ENCODE measurements at regions not wholly inside any gene's neighbourhood (a gene's known extent, or its start where the extent isn't known, plus 50 kb on each side); places are given as distances from the start of the nearest gene placed in this dataset.

GRCh38 chrY:19077698-19078113 is 304.2 kb upstream of the HSFY2 start:
- Mint-ChIP-seq H3K27ac (no peak overlapping the region), H3K4me3 (peak overlapping the region in 1 of 3 donors; percentile 84), H3K27me3 (peaks cover 0 to 4% of the 10 kb centered on the region in 2 donors), H3K9me3 (no peaks in the 10 kb centered on the region), H3K4me1 (peaks cover 0 to 9% (median 0%) of the 10 kb centered on the region in 3 donors), H3K36me3 (no peaks in the 10 kb centered on the region)
- H3K9me3 ChIP-seq = no peaks in the 10 kb centered on the region
- H3K36me3 ChIP-seq (ENCODE audit: control insufficient read depth in 2 of 2, extremely low read depth in 1 of 2, insufficient read depth in 1 of 2, low read length in 1 of 2) = no peaks in the 10 kb centered on the region
- H3K4me1 ChIP-seq (ENCODE audit: control insufficient read depth in 1 of 2, extremely low read depth in 1 of 2, insufficient read depth in 2 of 2, low read length in 2 of 2) = no peaks in the 10 kb centered on the region
- peak overlapping the region in 1 of 2 donors; percentile 51 for H3K4me3 ChIP-seq (ENCODE audit: control insufficient read depth in 1 of 2, extremely low read depth in 1 of 2, low read length in 1 of 2)
- DNase-seq = peak in 7 of 35 experiments; percentile 2 to 24 (median 19)
- POLR2A ChIA-PET = no interaction called here
- H3K27ac ChIP-seq (ENCODE audit: low read length) = no peak overlapping the region
- H3K27me3 ChIP-seq (replicated peaks in 1 of 2; ENCODE audit: control insufficient read depth in 2 of 2, extremely low read depth in 1 of 2, insufficient read depth in 2 of 2, low read length in 1 of 2) = peaks cover 0 to 14% of the 10 kb centered on the region in 2 experiments
- CTCF ChIA-PET = no interaction called here
- WGBS (ENCODE audit: insufficient coverage) = 22% methylated on average over 28 of the region's 37 CpGs
- peak in 2 of 4 experiments; percentile 18 to 50 for ATAC-seq (replicated peaks in 1 of 4)

GRCh38 chrY:19076846-19077697 is 303.5 kb upstream of the HSFY2 start:
- no peak overlapping the region for H3K27ac ChIP-seq (ENCODE audit: low read length)
- 9% methylated on average over 41 of the region's 69 CpGs for WGBS (ENCODE audit: insufficient coverage)
- no peak overlapping the region for H3K27ac Mint-ChIP-seq

GRCh38 chrY:19075471-19076253 is 302.1 kb upstream of the HSFY2 start:
- H3K9me3 Mint-ChIP-seq = no peaks in the 10 kb centered on the region
- Histone ChIP-seq H3K36me3 (ENCODE audit: control insufficient read depth in 2 of 2, extremely low read depth in 1 of 2, insufficient read depth in 1 of 2, low read length in 1 of 2) (no peaks in the 10 kb centered on the region), H3K27me3 (replicated peaks in 1 of 2; ENCODE audit: control insufficient read depth in 2 of 2, extremely low read depth in 1 of 2, insufficient read depth in 2 of 2, low read length in 1 of 2) (peaks cover 0 to 14% of the 10 kb centered on the region in 2 experiments), H3K27ac (ENCODE audit: low read length) (no peak overlapping the region), H3K4me3 (ENCODE audit: control insufficient read depth in 1 of 2, extremely low read depth in 1 of 2, low read length in 1 of 2) (peak overlapping the region in 1 of 2 donors; percentile 51), H3K9me3 (no peaks in the 10 kb centered on the region), H3K4me1 (ENCODE audit: control insufficient read depth in 1 of 2, extremely low read depth in 1 of 2, insufficient read depth in 2 of 2, low read length in 2 of 2) (no peaks in the 10 kb centered on the region)
- H3K27ac Mint-ChIP-seq = no peak overlapping the region
- no peaks in the 10 kb centered on the region for H3K36me3 Mint-ChIP-seq
- CTCF ChIA-PET = interaction anchor here in 1 of 2 donors (0.7 kb wide), 1 partner anchor 187 kb away, joined by 3 read pairs; no protein-coding TSS in a partner anchor
- H3K4me1 Mint-ChIP-seq = peaks cover 0 to 9% (median 0%) of the 10 kb centered on the region in 3 donors
- peak in 5 of 35 experiments; percentile 1 to 25 (median 7) for DNase-seq
- peak overlapping the region in 1 of 3 donors; percentile 75 for H3K4me3 Mint-ChIP-seq
- ATAC-seq (replicated peaks in 1 of 4) = peak in 1 of 4 experiments; percentile 48
- H3K27me3 Mint-ChIP-seq = peaks cover 0 to 4% of the 10 kb centered on the region in 2 donors
- WGBS (ENCODE audit: insufficient coverage) = 14% methylated on average over 6 of the region's 28 CpGs
- POLR2A ChIA-PET = no interaction called here

More at GRCh38 chrY:19076846-19077697, 303.5 kb upstream of the HSFY2 start:
- Mint-ChIP-seq H3K4me1 (peaks cover 0 to 9% (median 0%) of the 10 kb centered on the region in 3 donors), H3K9me3 (no peaks in the 10 kb centered on the region), H3K36me3 (no peaks in the 10 kb centered on the region), H3K27me3 (peaks cover 0 to 4% of the 10 kb centered on the region in 2 donors), H3K4me3 (peak overlapping the region in 1 of 3 donors; percentile 84)
- Histone ChIP-seq H3K36me3 (ENCODE audit: control insufficient read depth in 2 of 2, extremely low read depth in 1 of 2, insufficient read depth in 1 of 2, low read length in 1 of 2) (no peaks in the 10 kb centered on the region), H3K27me3 (replicated peaks in 1 of 2; ENCODE audit: control insufficient read depth in 2 of 2, extremely low read depth in 1 of 2, insufficient read depth in 2 of 2, low read length in 1 of 2) (peaks cover 0 to 14% of the 10 kb centered on the region in 2 experiments), H3K4me1 (ENCODE audit: control insufficient read depth in 1 of 2, extremely low read depth in 1 of 2, insufficient read depth in 2 of 2, low read length in 2 of 2) (no peaks in the 10 kb centered on the region), H3K9me3 (no peaks in the 10 kb centered on the region), H3K4me3 (ENCODE audit: control insufficient read depth in 1 of 2, extremely low read depth in 1 of 2, low read length in 1 of 2) (peak overlapping the region in 1 of 2 donors; percentile 51)
- ChIA-PET CTCF (no interaction called here), POLR2A (no interaction called here)
- ATAC-seq (replicated peaks in 1 of 4) = peak in 2 of 4 experiments; percentile 71 to 73
- DNase-seq = peak in 17 of 35 experiments; percentile 3 to 55 (median 29)

GRCh38 chrY:19067435-19067834 is 293.9 kb upstream of the HSFY2 start:
- CTCF ChIA-PET = no interaction called here
- Histone ChIP-seq H3K9me3 (no peaks in the 10 kb centered on the region), H3K4me1 (ENCODE audit: control insufficient read depth in 1 of 2, extremely low read depth in 1 of 2, insufficient read depth in 2 of 2, low read length in 2 of 2) (no peaks in the 10 kb centered on the region), H3K4me3 (ENCODE audit: control insufficient read depth in 1 of 2, extremely low read depth in 1 of 2, low read length in 1 of 2) (no peak overlapping the region), H3K36me3 (ENCODE audit: control insufficient read depth in 2 of 2, extremely low read depth in 1 of 2, insufficient read depth in 1 of 2, low read length in 1 of 2) (no peaks in the 10 kb centered on the region), H3K27me3 (replicated peaks in 1 of 2; ENCODE audit: control insufficient read depth in 2 of 2, extremely low read depth in 1 of 2, insufficient read depth in 2 of 2, low read length in 1 of 2) (no peaks in the 10 kb centered on the region), H3K27ac (ENCODE audit: low read length) (no peak overlapping the region)
- no peaks in the 10 kb centered on the region for H3K27me3 Mint-ChIP-seq
- H3K27ac Mint-ChIP-seq = no peak overlapping the region
- no peaks in the 10 kb centered on the region for H3K9me3 Mint-ChIP-seq
- no peak overlapping the region for H3K4me3 Mint-ChIP-seq
- ATAC-seq (replicated peaks in 1 of 4) (no peak), DNase-seq (no peak)
- H3K36me3 Mint-ChIP-seq = no peaks in the 10 kb centered on the region
- POLR2A ChIA-PET = no interaction called here
- no peaks in the 10 kb centered on the region for H3K4me1 Mint-ChIP-seq

- DNase-seq (no peak), ATAC-seq (replicated peaks in 1 of 4) (no peak)
- no peak overlapping the region for H3K4me3 ChIP-seq (ENCODE audit: control insufficient read depth in 1 of 2, extremely low read depth in 1 of 2, low read length in 1 of 2)
- Mint-ChIP-seq H3K27me3 (no peaks in the 10 kb centered on the region), H3K9me3 (no peaks in the 10 kb centered on the region), H3K4me1 (no peaks in the 10 kb centered on the region), H3K4me3 (no peak overlapping the region), H3K36me3 (no peaks in the 10 kb centered on the region), H3K27ac (no peak overlapping the region)
- H3K4me1 ChIP-seq (ENCODE audit: control insufficient read depth in 1 of 2, extremely low read depth in 1 of 2, insufficient read depth in 2 of 2, low read length in 2 of 2) = no peaks in the 10 kb centered on the region
- ChIA-PET CTCF (no interaction called here), POLR2A (no interaction called here)
- no peaks in the 10 kb centered on the region for H3K9me3 ChIP-seq
- no peaks in the 10 kb centered on the region for H3K36me3 ChIP-seq (ENCODE audit: control insufficient read depth in 2 of 2, extremely low read depth in 1 of 2, insufficient read depth in 1 of 2, low read length in 1 of 2)
- H3K27ac ChIP-seq (ENCODE audit: low read length) = no peak overlapping the region
- WGBS (ENCODE audit: insufficient coverage) = 100% methylated on average over 1 of the region's 9 CpGs
- no peaks in the 10 kb centered on the region for H3K27me3 ChIP-seq (replicated peaks in 1 of 2; ENCODE audit: control insufficient read depth in 2 of 2, extremely low read depth in 1 of 2, insufficient read depth in 2 of 2, low read length in 1 of 2)
These were observed 293.1 kb upstream of the HSFY2 start for GRCh38 chrY:19066447-19067190.

- Mint-ChIP-seq H3K27me3 (no peaks in the 10 kb centered on the region), H3K27ac (no peak overlapping the region), H3K36me3 (no peaks in the 10 kb centered on the region), H3K4me1 (no peaks in the 10 kb centered on the region), H3K9me3 (no peaks in the 10 kb centered on the region), H3K4me3 (no peak overlapping the region)
- Histone ChIP-seq H3K27me3 (replicated peaks in 1 of 2; ENCODE audit: control insufficient read depth in 2 of 2, extremely low read depth in 1 of 2, insufficient read depth in 2 of 2, low read length in 1 of 2) (no peaks in the 10 kb centered on the region), H3K36me3 (ENCODE audit: control insufficient read depth in 2 of 2, extremely low read depth in 1 of 2, insufficient read depth in 1 of 2, low read length in 1 of 2) (no peaks in the 10 kb centered on the region), H3K4me1 (ENCODE audit: control insufficient read depth in 1 of 2, extremely low read depth in 1 of 2, insufficient read depth in 2 of 2, low read length in 2 of 2) (no peaks in the 10 kb centered on the region), H3K4me3 (ENCODE audit: control insufficient read depth in 1 of 2, extremely low read depth in 1 of 2, low read length in 1 of 2) (no peak overlapping the region), H3K9me3 (no peaks in the 10 kb centered on the region), H3K27ac (ENCODE audit: low read length) (no peak overlapping the region)
- DNase-seq (no peak), ATAC-seq (replicated peaks in 1 of 4) (no peak)
- ChIA-PET CTCF (no interaction called here), POLR2A (no interaction called here)
- WGBS (ENCODE audit: insufficient coverage) = no CpG with 5 or more reads among the region's 5 CpGs
These were observed 291.6 kb upstream of the HSFY2 start for GRCh38 chrY:19065119-19065518.

Data from T-cell (primary cell).